HepG2 (cell line): ENCODE measurements at regions not wholly inside any gene's neighbourhood (a gene's known extent, or its start where the extent isn't known, plus 50 kb on each side); places are given as distances from the start of the nearest gene placed in this dataset.

ENCODE experiments used
- ATAC-seq: fragments of 200-7000 bp; cut with Tn5 transposase; 3 replicates; pipeline ENCODE4 v1.9.1; 2020; ENCODE audit warnings: mild to moderate bottlenecking, moderate library complexity
- BruUV-seq: library from RNA; stranded (reverse); fragments of 400-500 nt; replicated peaks from 2 replicates; lab custom pipeline; 2021; lab: Mats Ljungman, UMichigan
- CTCF ChIA-PET: fragments of 300-600 bp; formaldehyde crosslinking; extraction: SDS; loops from one replicate; lab custom pipeline; 2021; ENCODE audit warnings: low total read pairs, inconsistent platforms, low intra/inter-chr PET ratio; lab: Yijun Ruan, JAX
- POLR2A ChIA-PET: fragments of 350-600 bp; sonication (Branson Sonifier 250); formaldehyde crosslinking; loops from one replicate; lab custom pipeline; 2020; ENCODE audit warnings: antibody characterized with exemption, inconsistent platforms; lab: Yijun Ruan, JAX
- DNase-seq: peaks from one replicate; pipeline ENCODE4 v3.0.0-alpha.2; 2015; ENCODE audit warnings: low spot score
- FAIRE-seq: peaks from 3 replicates; lab custom pipeline; 2011; peaks lifted over from hg19 to GRCh38; lab: Jason Lieb, UNC
- H2AFZ ChIP-seq: one replicate; pipeline ENCODE4 v1.6.1; 2011; ENCODE audit warnings: low read length, inconsistent platforms
- H3K27ac ChIP-seq: fragments of 300-600 bp; 3 replicates; pipeline ENCODE4 v1.8.0; 2011; ENCODE audit warnings: mixed run types, mild to moderate bottlenecking, mixed read lengths, low read length, inconsistent platforms; ENCODE audit not compliant: insufficient read depth; ENCODE audit errors: extremely low read length
- H3K27me3 ChIP-seq, 2 experiments: fragments of 200-600 bp in 1 of 2; 2 replicates in 1 of 2; 3 replicates in 1 of 2; pipeline versions ENCODE4 v1.6.0 to v1.8.0; 2011; ENCODE audit warnings: low read length in 2 of 2, mild to moderate bottlenecking in 2 of 2, moderate library complexity in 2 of 2, inconsistent platforms in 1 of 2; ENCODE audit not compliant: insufficient read depth in 2 of 2, control insufficient read depth in 1 of 2
- H3K36me3 ChIP-seq, 2 experiments: fragments of 200-600 bp in 1 of 2; replicated peaks in 1 of 2; 2 replicates in 1 of 2; 3 replicates in 1 of 2; pipeline versions ENCODE4 v1.5.1 to v1.8.0; 2011; ENCODE audit warnings: low read length in 2 of 2, inconsistent platforms in 1 of 2; ENCODE audit not compliant: insufficient read depth in 2 of 2, control insufficient read depth in 1 of 2
- H3K4me1 ChIP-seq: 2 replicates; pipeline ENCODE4 v1.5.1; 2012; ENCODE audit warnings: low read length, inconsistent platforms; ENCODE audit not compliant: insufficient read depth
- H3K4me2 ChIP-seq: 2 replicates; pipeline ENCODE4 v1.6.0; 2011; ENCODE audit warnings: low read depth, low read length, inconsistent platforms
- H3K4me3 ChIP-seq, 3 experiments: fragments of 200-600 bp in 1 of 3; sonication (generic), shearing (Covaris generic) in 1 of 3; replicated peaks in 1 of 3; 2 replicates each; pipeline ENCODE4 v1.5.1; 2011 to 2016; ENCODE audit warnings: low read length in 3 of 3, inconsistent platforms in 2 of 3, low read depth in 2 of 3, mild to moderate bottlenecking in 2 of 3, control low read depth in 1 of 3, mixed read lengths in 1 of 3; ENCODE audit not compliant: insufficient read depth in 1 of 3
- H3K79me2 ChIP-seq: one replicate; pipeline ENCODE4 v1.6.1; 2011; ENCODE audit warnings: low read length, inconsistent platforms; ENCODE audit not compliant: insufficient read depth
- H3K9ac ChIP-seq: 2 replicates; pipeline ENCODE4 v1.6.0; 2011; ENCODE audit warnings: mild to moderate bottlenecking, low read depth, low read length, inconsistent platforms; ENCODE audit not compliant: insufficient read depth
- H3K9me3 ChIP-seq: 2 replicates; pipeline ENCODE4 v1.5.1; 2012; ENCODE audit warnings: mild to moderate bottlenecking, low read length
- H4K20me1 ChIP-seq: 2 replicates; pipeline ENCODE4 v1.6.0; 2011; ENCODE audit warnings: inconsistent platforms, mild to moderate bottlenecking, low read length, moderate library complexity; ENCODE audit not compliant: insufficient read depth
- ATF5 ChIP-seq: sonication (generic); formaldehyde crosslinking; IDR thresholded peaks from 2 replicates; pipeline ENCODE4 v1.4.0; 2020; ENCODE audit warnings: mild to moderate bottlenecking, low read depth, missing genetic modification reagents
- HMGA1 ChIP-seq: sonication (generic); formaldehyde crosslinking; conservative IDR thresholded peaks from 2 replicates; pipeline ENCODE4 v1.4.0; 2020; ENCODE audit warnings: missing genetic modification reagents
- MLX ChIP-seq: IDR thresholded peaks from 2 replicates; pipeline ENCODE4 v1.6.1; 2016
- NAIF1 ChIP-seq: sonication (generic); formaldehyde crosslinking; IDR thresholded peaks from 2 replicates; pipeline ENCODE4 v1.5.0; 2020; ENCODE audit warnings: mild to moderate bottlenecking, missing genetic modification reagents, borderline replicate concordance
- NR1H2 ChIP-seq: sonication (generic); formaldehyde crosslinking; IDR thresholded peaks from 2 replicates; pipeline ENCODE4 v1.8.1; 2022; ENCODE audit warnings: low read depth, missing genetic modification reagents, borderline replicate concordance
- POGZ ChIP-seq: sonication (generic); formaldehyde crosslinking; IDR thresholded peaks from 2 replicates; pipeline ENCODE4 v1.4.0; 2020; ENCODE audit warnings: mild to moderate bottlenecking, missing genetic modification reagents
- SIX4 ChIP-seq: sonication (generic); formaldehyde crosslinking; IDR thresholded peaks from 2 replicates; pipeline ENCODE4 v1.4.0; 2020; ENCODE audit warnings: missing genetic modification reagents
- ZNF382 ChIP-seq: sonication (generic); formaldehyde crosslinking; IDR thresholded peaks from 2 replicates; pipeline ENCODE4 v1.5.0; 2020; ENCODE audit warnings: missing genetic modification reagents, mild to moderate bottlenecking, borderline replicate concordance
- in situ Hi-C: cut with HindIII; loops from 2 replicates; pipeline ENCODE4 v1.10.0; 2017; ENCODE audit warnings: low pct_unique_long_range_greater_than_20kb; ENCODE audit not compliant: extremely low pct_ligation_motif_present
- intact Hi-C: fragments of 100-400 bp; cut with micrococcal nuclease; formaldehyde crosslinking; loops from one replicate; pipeline ENCODE4 v1.10.0; 2022; ENCODE audit not compliant: unreplicated experiment
- TF ChIP-seq, protein P1 (sequence below): sonication (generic); formaldehyde crosslinking; IDR thresholded peaks from 2 replicates; pipeline ENCODE4 v1.4.0; 2020; ENCODE audit warnings: missing genetic modification reagents, borderline replicate concordance

DNA sequence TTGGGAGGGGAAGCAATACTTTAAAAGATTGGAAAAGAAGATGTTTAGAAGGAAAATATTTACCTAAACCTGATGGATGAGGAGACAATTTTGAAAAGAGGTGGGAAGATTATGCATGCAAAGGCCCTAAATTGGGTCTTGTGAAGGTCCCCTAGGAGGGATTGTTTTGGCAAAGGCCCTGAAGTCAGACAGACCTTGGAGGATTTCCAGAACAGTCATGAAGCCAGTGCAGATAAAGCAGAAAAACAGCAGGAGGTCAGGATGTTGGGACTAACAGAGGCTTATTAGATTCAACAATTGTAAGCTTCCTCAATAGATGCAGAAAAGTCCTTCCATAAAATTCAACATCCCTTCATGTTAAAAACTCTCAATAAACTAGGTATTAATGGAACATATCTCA, 361.0 kb upstream of the CDH6 start:
- H3K27me3 ChIP-seq, result no peaks in the 10 kb centered on the region
- BruUV-seq, result no TSS peak
- TF ChIP-seq ZNF382 (no peak), MLX (CRISPR knock-in tag) (no peak), ATF5 (CRISPR knock-in tag) (no peak), NR1H2 (CRISPR knock-in tag) (no peak), SIX4 (CRISPR knock-in tag) (no peak), NAIF1 (no peak), HMGA1 (CRISPR knock-in tag) (no peak), POGZ (no peak)
- TF ChIP-seq, protein P1, sequence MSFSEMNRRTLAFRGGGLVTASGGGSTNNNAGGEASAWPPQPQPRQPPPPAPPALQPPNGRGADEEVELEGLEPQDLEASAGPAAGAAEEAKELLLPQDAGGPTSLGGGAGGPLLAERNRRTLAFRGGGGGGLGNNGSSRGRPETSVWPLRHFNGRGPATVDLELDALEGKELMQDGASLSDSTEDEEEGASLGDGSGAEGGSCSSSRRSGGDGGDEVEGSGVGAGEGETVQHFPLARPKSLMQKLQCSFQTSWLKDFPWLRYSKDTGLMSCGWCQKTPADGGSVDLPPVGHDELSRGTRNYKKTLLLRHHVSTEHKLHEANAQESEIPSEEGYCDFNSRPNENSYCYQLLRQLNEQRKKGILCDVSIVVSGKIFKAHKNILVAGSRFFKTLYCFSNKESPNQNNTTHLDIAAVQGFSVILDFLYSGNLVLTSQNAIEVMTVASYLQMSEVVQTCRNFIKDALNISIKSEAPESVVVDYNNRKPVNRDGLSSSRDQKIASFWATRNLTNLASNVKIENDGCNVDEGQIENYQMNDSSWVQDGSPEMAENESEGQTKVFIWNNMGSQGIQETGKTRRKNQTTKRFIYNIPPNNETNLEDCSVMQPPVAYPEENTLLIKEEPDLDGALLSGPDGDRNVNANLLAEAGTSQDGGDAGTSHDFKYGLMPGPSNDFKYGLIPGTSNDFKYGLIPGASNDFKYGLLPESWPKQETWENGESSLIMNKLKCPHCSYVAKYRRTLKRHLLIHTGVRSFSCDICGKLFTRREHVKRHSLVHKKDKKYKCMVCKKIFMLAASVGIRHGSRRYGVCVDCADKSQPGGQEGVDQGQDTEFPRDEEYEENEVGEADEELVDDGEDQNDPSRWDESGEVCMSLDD (CRISPR knock-in tag), result no peak
- H3K36me3 ChIP-seq, result no peaks in the 10 kb centered on the region
- DNase-seq (no peak), ATAC-seq (no peak), FAIRE-seq (no peak)
- intact Hi-C loops (no loop called here), in situ Hi-C loops (no loop called here)
- no peak overlapping the region for H3K9ac ChIP-seq
- H4K20me1 ChIP-seq, result no peaks in the 10 kb centered on the region
- ChIA-PET POLR2A (no interaction called here), CTCF (no interaction called here)
- no peaks in the 10 kb centered on the region for H3K9me3 ChIP-seq
- no peak overlapping the region for H3K27ac ChIP-seq
- no peaks in the 10 kb centered on the region for H3K4me1 ChIP-seq
- no peaks in the 10 kb centered on the region for H3K79me2 ChIP-seq
- no peak overlapping the region for H3K4me2 ChIP-seq
- no peak overlapping the region for H3K4me3 ChIP-seq
- H2AFZ ChIP-seq, result no peak overlapping the region
